ENCODE measurements at regions not wholly inside any gene's neighbourhood (a gene's known extent, or its start where the extent isn't known, plus 50 kb on each side); places are given as distances from the start of the nearest gene placed in this dataset.

DNA sequence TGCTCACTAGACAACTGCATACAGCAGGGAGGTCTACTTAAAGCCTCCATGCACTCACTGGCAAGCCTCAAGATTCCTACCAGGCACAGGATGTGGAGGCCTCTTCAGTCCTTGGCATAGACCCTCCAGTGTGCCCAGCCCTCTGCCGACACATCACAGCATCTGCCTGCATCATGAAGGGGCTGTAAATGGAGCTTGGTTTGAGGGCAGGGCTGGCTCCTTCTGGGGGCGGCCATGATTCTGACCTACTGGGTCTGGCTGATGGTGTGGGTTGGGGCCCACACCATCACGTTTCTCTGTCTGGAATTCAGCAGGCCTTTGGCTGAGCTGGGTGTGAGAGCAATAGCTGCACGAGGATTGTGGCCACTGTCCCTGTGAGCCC lies 84.9 kb upstream of the SHB start:
- TF ChIP-seq POLR2AphosphoS5 (IDR thresholded peaks at IDR 0.05; ENCODE audit: low read depth, low read length) (no peak), SIN3A (IDR thresholded peaks at IDR 0.05; ENCODE audit: borderline replicate concordance, insufficient read depth, low read depth, low read length) (no peak), TCF7L2 (IDR thresholded peaks at IDR 0.05; ENCODE audit: low read depth, low read length) (no peak)
- TF ChIP-seq, protein P1, sequence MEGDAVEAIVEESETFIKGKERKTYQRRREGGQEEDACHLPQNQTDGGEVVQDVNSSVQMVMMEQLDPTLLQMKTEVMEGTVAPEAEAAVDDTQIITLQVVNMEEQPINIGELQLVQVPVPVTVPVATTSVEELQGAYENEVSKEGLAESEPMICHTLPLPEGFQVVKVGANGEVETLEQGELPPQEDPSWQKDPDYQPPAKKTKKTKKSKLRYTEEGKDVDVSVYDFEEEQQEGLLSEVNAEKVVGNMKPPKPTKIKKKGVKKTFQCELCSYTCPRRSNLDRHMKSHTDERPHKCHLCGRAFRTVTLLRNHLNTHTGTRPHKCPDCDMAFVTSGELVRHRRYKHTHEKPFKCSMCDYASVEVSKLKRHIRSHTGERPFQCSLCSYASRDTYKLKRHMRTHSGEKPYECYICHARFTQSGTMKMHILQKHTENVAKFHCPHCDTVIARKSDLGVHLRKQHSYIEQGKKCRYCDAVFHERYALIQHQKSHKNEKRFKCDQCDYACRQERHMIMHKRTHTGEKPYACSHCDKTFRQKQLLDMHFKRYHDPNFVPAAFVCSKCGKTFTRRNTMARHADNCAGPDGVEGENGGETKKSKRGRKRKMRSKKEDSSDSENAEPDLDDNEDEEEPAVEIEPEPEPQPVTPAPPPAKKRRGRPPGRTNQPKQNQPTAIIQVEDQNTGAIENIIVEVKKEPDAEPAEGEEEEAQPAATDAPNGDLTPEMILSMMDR (IDR thresholded peaks at IDR 0.05): no peak
